ENCODE measurements at regions not wholly inside any gene's neighbourhood (a gene's known extent, or its start where the extent isn't known, plus 50 kb on each side); places are given as distances from the start of the nearest gene placed in this dataset.

DNA sequence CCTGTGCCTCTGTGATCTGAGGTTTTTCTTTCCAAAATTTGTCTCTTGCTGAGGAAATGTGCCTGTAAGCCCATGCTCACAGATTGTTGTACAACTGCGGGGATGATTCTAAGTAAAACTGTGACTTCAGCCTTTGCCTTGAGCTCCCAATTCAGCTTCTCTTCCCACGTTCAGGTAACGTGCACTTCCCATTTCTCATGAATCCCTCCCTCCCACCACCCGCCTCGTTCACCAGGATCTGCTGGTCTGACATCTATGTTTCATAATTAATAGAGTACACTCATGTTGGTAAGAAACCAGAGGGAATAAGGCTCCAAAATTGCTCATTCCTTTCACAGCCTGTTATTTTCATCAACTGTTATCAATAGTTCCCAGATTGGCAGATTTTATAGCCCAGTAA, 332.6 kb upstream of the TPK1 start:
- H3K27ac ChIP-seq: no peak overlapping the region
- H3K36me3 ChIP-seq (replicated peaks in 1 of 2): no peaks in the 10 kb centered on the region
- TF ChIP-seq, protein P1, sequence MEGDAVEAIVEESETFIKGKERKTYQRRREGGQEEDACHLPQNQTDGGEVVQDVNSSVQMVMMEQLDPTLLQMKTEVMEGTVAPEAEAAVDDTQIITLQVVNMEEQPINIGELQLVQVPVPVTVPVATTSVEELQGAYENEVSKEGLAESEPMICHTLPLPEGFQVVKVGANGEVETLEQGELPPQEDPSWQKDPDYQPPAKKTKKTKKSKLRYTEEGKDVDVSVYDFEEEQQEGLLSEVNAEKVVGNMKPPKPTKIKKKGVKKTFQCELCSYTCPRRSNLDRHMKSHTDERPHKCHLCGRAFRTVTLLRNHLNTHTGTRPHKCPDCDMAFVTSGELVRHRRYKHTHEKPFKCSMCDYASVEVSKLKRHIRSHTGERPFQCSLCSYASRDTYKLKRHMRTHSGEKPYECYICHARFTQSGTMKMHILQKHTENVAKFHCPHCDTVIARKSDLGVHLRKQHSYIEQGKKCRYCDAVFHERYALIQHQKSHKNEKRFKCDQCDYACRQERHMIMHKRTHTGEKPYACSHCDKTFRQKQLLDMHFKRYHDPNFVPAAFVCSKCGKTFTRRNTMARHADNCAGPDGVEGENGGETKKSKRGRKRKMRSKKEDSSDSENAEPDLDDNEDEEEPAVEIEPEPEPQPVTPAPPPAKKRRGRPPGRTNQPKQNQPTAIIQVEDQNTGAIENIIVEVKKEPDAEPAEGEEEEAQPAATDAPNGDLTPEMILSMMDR (IDR thresholded peaks at IDR 0.05): no peak
- TF ChIP-seq POLR2A (IDR thresholded peaks at IDR 0.05): no peak
- DNase-seq: no peak
- H3K9me3 ChIP-seq (replicated peaks in 1 of 3): no peaks in the 10 kb centered on the region
- H3K27me3 ChIP-seq: peaks cover 4% of the 10 kb centered on the region
- no peaks in the 10 kb centered on the region for H3K4me1 ChIP-seq (replicated peaks in 1 of 2)
- no peak overlapping the region for H3K4me3 ChIP-seq
- intact Hi-C loops (cut with DNase I): no loop called here
- 60 to 69% (median 67%) methylated on average over 5 of the region's 5 CpGs for WGBS, 4 donors

DNA sequence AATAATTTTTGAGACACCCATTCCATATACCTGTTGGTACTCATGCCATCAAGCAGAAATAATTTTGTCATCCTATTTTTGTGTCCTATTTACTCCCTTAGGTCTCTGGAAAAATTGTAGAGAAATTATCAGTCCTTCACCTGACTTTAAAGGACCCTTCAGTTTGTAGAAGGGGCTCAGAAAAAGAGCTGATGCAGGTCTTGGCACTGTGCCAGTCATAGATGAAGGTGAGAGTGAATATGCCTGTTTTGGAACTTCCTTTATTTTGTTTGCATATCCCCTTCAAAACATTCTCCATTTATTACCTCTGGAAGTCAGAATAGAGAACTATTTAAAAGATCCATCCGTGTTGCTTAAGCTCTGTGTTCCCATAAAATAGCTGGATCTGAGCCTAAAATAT, 321.0 kb upstream of the TPK1 start:
- intact Hi-C loops (cut with DNase I): no loop called here
- TF ChIP-seq, protein P1 (IDR thresholded peaks at IDR 0.05): no peak
- TF ChIP-seq POLR2A (IDR thresholded peaks at IDR 0.05): no peak
- WGBS, 4 donors: 58 to 75% (median 64%) methylated on average over 1 of the region's 1 CpG

DNA sequence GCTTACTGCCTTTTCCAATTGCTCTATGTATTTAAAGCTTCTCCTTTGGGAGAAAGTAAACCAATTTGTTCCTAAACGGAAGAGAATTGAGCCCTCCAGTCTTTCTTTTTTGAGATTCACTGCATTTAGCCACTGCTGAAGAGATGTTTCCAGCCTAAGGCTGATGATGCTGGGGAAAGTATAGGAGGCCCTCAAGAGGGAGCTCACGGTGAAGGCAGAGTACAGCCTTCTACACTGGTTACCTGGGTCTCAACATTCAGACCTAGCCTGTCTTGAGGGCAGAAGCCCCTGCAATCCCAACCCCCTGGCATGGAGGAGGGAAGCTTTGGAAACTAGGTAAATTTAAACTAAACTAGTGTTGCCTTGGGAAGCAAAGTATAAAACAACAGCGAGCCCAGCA, 316.7 kb upstream of the TPK1 start:
- intact Hi-C loops (cut with DNase I): no loop called here
- Histone ChIP-seq H3K27ac (no peak overlapping the region), H3K4me3 (no peak overlapping the region), H3K4me1 (replicated peaks in 1 of 2) (no peaks in the 10 kb centered on the region), H3K36me3 (replicated peaks in 1 of 2) (no peaks in the 10 kb centered on the region), H3K27me3 (no peaks in the 10 kb centered on the region), H3K9me3 (replicated peaks in 1 of 3) (no peaks in the 10 kb centered on the region)
- whole genome bisulfite sequencing, 4 donors: 54 to 64% (median 56%) methylated on average over 3 of the region's 3 CpGs
- no peak for DNase-seq
- TF ChIP-seq, protein P1 (IDR thresholded peaks at IDR 0.05): no peak
- TF ChIP-seq POLR2A (IDR thresholded peaks at IDR 0.05): no peak

More for the DNA sequence above, 321.0 kb upstream of the TPK1 start:
- H3K4me3 ChIP-seq: no peak overlapping the region
- no peaks in the 10 kb centered on the region for H3K9me3 ChIP-seq (replicated peaks in 1 of 3)
- H3K36me3 ChIP-seq (replicated peaks in 1 of 2): no peaks in the 10 kb centered on the region
- H3K27ac ChIP-seq: no peak overlapping the region
- no peaks in the 10 kb centered on the region for H3K4me1 ChIP-seq (replicated peaks in 1 of 2)
- H3K27me3 ChIP-seq: no peaks in the 10 kb centered on the region
- no peak for DNase-seq

DNA sequence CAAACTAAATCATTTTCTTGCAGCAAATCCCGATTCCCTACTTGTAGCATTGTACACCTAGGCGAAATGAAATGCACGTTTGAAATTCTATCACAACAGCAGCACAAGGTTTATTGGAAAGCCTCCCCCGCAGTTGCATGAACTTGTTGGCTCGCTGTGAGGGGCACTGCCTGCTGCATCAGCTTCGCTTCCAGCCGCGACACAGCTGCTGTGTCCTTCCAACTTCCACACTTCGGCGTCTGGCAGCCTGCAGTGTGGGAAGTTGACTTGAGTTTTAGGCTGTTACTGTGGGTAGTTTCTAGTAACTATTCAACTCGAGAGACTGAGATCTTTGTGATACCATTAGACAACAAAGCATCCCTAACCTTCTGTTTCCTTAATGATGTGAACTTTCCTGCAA, 315.8 kb upstream of the TPK1 start:
- WGBS, 4 donors: 57 to 71% (median 64%) methylated on average over 11 of the region's 11 CpGs
- intact Hi-C loops (cut with DNase I): no loop called here
- TF ChIP-seq POLR2A (IDR thresholded peaks at IDR 0.05): no peak
- TF ChIP-seq, protein P1 (IDR thresholded peaks at IDR 0.05): no peak
- no peaks in the 10 kb centered on the region for H3K4me1 ChIP-seq (replicated peaks in 1 of 2)
- no peak for DNase-seq
- no peaks in the 10 kb centered on the region for H3K9me3 ChIP-seq (replicated peaks in 1 of 3)
- H3K27me3 ChIP-seq: no peaks in the 10 kb centered on the region
- no peak overlapping the region for H3K27ac ChIP-seq
- no peaks in the 10 kb centered on the region for H3K36me3 ChIP-seq (replicated peaks in 1 of 2)
- H3K4me3 ChIP-seq: no peak overlapping the region
